SK-N-SH (cell line): ENCODE measurements at regions not wholly inside any gene's neighbourhood (a gene's known extent, or its start where the extent isn't known, plus 50 kb on each side); places are given as distances from the start of the nearest gene placed in this dataset.

Experiments
- CTCF ChIA-PET: fragments of 300-600, 350-600 bp; formaldehyde crosslinking; extraction: SDS; loops from one replicate; lab custom pipeline; 2021; lab: Yijun Ruan, JAX
- POLR2A ChIA-PET: fragments of 350-600 bp; sonication (Branson Sonifier 250); formaldehyde crosslinking; extraction: SDS; loops from one replicate; lab custom pipeline; 2020; ENCODE audit warnings: antibody characterized with exemption, inconsistent platforms; lab: Yijun Ruan, JAX
- DNase-seq: peaks from one replicate; pipeline ENCODE4 v3.0.0; 2012
- H2AFZ ChIP-seq: fragments of 200-600 bp; sonication (generic); 2 replicates; pipeline ENCODE4 v1.8.1; 2016; ENCODE audit warnings: antibody characterized with exemption, mild to moderate bottlenecking, low read depth
- H3F3A ChIP-seq: fragments of 200-600 bp; sonication (generic); replicated peaks from 2 replicates; pipeline ENCODE3; 2016; ENCODE audit warnings: antibody characterized with exemption, mild to moderate bottlenecking; ENCODE audit not compliant: insufficient read depth
- H3K27ac ChIP-seq, 2 experiments: fragments of 200-500 bp in 1 of 2; fragments of 200-600 bp in 1 of 2; sonication (Bioruptor generic) in 1 of 2; sonication (generic), shearing (Covaris generic) in 1 of 2; 2 replicates each; pipeline versions ENCODE4 v1.5.1 to v1.6.1; 2014 to 2016; ENCODE audit warnings: low read depth in 2 of 2, inconsistent platforms in 1 of 2, low read length in 1 of 2, mild to moderate bottlenecking in 1 of 2, mixed read lengths in 1 of 2
- H3K27me3 ChIP-seq: fragments of 200-600 bp; sonication (generic), shearing (Covaris generic); 2 replicates; pipeline ENCODE4 v1.6.1; 2016; ENCODE audit warnings: mixed run types; ENCODE audit not compliant: insufficient read depth
- H3K36me3 ChIP-seq, 2 experiments: fragments of 200-500 bp in 1 of 2; fragments of 200-600 bp in 1 of 2; sonication (Bioruptor generic) in 1 of 2; sonication (generic) in 1 of 2; replicated peaks in 1 of 2; 2 replicates each; pipeline versions ENCODE3 to v1.5.1; 2014 to 2016; ENCODE audit warnings: low read length in 1 of 2, mild to moderate bottlenecking in 1 of 2; ENCODE audit not compliant: insufficient read depth in 2 of 2, control insufficient read depth in 1 of 2
- H3K4me1 ChIP-seq, 2 experiments: fragments of 200-500 bp in 1 of 2; fragments of 200-600 bp in 1 of 2; sonication (Bioruptor generic) in 1 of 2; sonication (generic), shearing (Covaris generic) in 1 of 2; 2 replicates each; pipeline versions ENCODE4 v1.5.1 to v1.6.1; 2014 to 2016; ENCODE audit warnings: low read depth in 1 of 2, low read length in 1 of 2, mixed run types in 1 of 2; ENCODE audit not compliant: insufficient read depth in 2 of 2, control insufficient read depth in 1 of 2
- H3K4me2 ChIP-seq: fragments of 200-600 bp; sonication (generic), shearing (Covaris generic); 2 replicates; pipeline ENCODE4 v1.6.1; 2017; ENCODE audit warnings: mixed run types
- H3K4me3 ChIP-seq, 2 experiments: fragments of 200-500 bp in 1 of 2; fragments of 200-600 bp in 1 of 2; sonication (Bioruptor generic) in 1 of 2; sonication (generic), shearing (Covaris generic) in 1 of 2; 2 replicates each; pipeline versions ENCODE4 v1.5.1 to v1.8.1; 2014 to 2016; ENCODE audit warnings: low read depth in 2 of 2, inconsistent platforms in 1 of 2, low read length in 1 of 2, mild to moderate bottlenecking in 1 of 2, mixed read lengths in 1 of 2, moderate library complexity in 1 of 2
- H3K79me2 ChIP-seq: fragments of 200-600 bp; sonication (generic); 2 replicates; pipeline ENCODE4 v1.8.1; 2017; ENCODE audit warnings: mild to moderate bottlenecking; ENCODE audit not compliant: insufficient read depth
- H3K9ac ChIP-seq: fragments of 200-600 bp; sonication (generic); 2 replicates; pipeline ENCODE4 v1.6.1; 2017; ENCODE audit warnings: mixed run types
- H3K9me2 ChIP-seq: fragments of 200-600 bp; sonication (generic); 2 replicates; pipeline ENCODE4 v1.6.1; 2017; ENCODE audit warnings: mixed run types
- H3K9me3 ChIP-seq: fragments of 200-600 bp; sonication (generic); 2 replicates; pipeline ENCODE4 v1.6.1; 2017; ENCODE audit warnings: mixed run types, mild to moderate bottlenecking, moderate library complexity
- H4K20me1 ChIP-seq: fragments of 200-600 bp; sonication (generic); 2 replicates; pipeline ENCODE4 v1.6.1; 2017; ENCODE audit warnings: mild to moderate bottlenecking, mixed run types; ENCODE audit not compliant: insufficient read depth
- CHD2 ChIP-seq: fragments of 150-350 bp; IDR thresholded peaks from 2 replicates; pipeline ENCODE4 v1.6.1; 2018; ENCODE audit warnings: low read length; ENCODE audit not compliant: partially characterized antibody
- EP300 ChIP-seq, 2 experiments: IDR thresholded peaks; 2 replicates each; pipeline versions ENCODE4 v1.4.0 to v1.6.1; 2012; ENCODE audit warnings: borderline replicate concordance in 1 of 2, low read depth in 1 of 2, low read length in 1 of 2
- FOSL2 ChIP-seq: IDR thresholded peaks from 2 replicates; pipeline ENCODE4 v1.4.0; 2012; ENCODE audit warnings: low read depth, mild to moderate bottlenecking, moderate library complexity, borderline replicate concordance
- FOXJ3 ChIP-seq: sonication (generic); formaldehyde crosslinking; IDR thresholded peaks from 2 replicates; pipeline ENCODE4 v1.5.1; 2020; ENCODE audit warnings: mild to moderate bottlenecking, missing genetic modification reagents
- IRF3 ChIP-seq: fragments of 150-350 bp; IDR thresholded peaks from 2 replicates; pipeline ENCODE4 v1.6.1; 2016; ENCODE audit warnings: mild to moderate bottlenecking, low read depth, low read length
- JUND ChIP-seq: IDR thresholded peaks from 2 replicates; pipeline ENCODE4 v1.4.0; 2012
- MAX ChIP-seq: IDR thresholded peaks from 2 replicates; pipeline ENCODE4 v1.4.0; 2012; ENCODE audit warnings: low read depth
- MXI1 ChIP-seq: IDR thresholded peaks from 2 replicates; pipeline ENCODE4 v1.6.1; 2012; ENCODE audit warnings: mild to moderate bottlenecking, low read depth, low read length, improper control_type of control experiment
- NRF1 ChIP-seq: IDR thresholded peaks from 2 replicates; pipeline ENCODE4 v1.6.1; 2012; ENCODE audit warnings: low read depth, mild to moderate bottlenecking, low read length
- POLR2AphosphoS5 ChIP-seq: IDR thresholded peaks from 2 replicates; pipeline ENCODE4 v1.6.1; 2012; ENCODE audit warnings: low read depth, low read length
- RAD21 ChIP-seq: IDR thresholded peaks from 2 replicates; pipeline ENCODE4 v1.6.1; 2012; ENCODE audit warnings: mild to moderate bottlenecking, low read length
- RCOR1 ChIP-seq: fragments of 150-350 bp; IDR thresholded peaks from 2 replicates; pipeline ENCODE4 v1.6.1; 2017; ENCODE audit warnings: antibody characterized with exemption, low read length
- REST ChIP-seq: IDR thresholded peaks from 2 replicates; pipeline ENCODE4 v1.6.1; 2012; ENCODE audit warnings: mild to moderate bottlenecking, low read depth, low read length, moderate library complexity
- TAF1 ChIP-seq: IDR thresholded peaks from 2 replicates; pipeline ENCODE4 v1.6.1; 2012; ENCODE audit warnings: low read depth, mild to moderate bottlenecking, low read length, moderate library complexity, borderline replicate concordance
- TCF12 ChIP-seq: IDR thresholded peaks from 2 replicates; pipeline ENCODE4 v1.4.0; 2012
- YY1 ChIP-seq: IDR thresholded peaks from 2 replicates; pipeline ENCODE4 v1.4.0; 2012; ENCODE audit warnings: low read depth, mild to moderate bottlenecking
- WGBS: methylation state at CpG from one replicate; pipeline ENCODE4 v1.1.6; 2017; ENCODE audit warnings: low lambda C conversion rate; 5-methylcytosine and 5-hydroxymethylcytosine counted together
- TF ChIP-seq, protein P1 (sequence below): fragments of 150-350 bp; IDR thresholded peaks from 2 replicates; pipeline ENCODE4 v1.6.1; 2017; ENCODE audit warnings: antibody characterized with exemption, low read length, low read depth, borderline replicate concordance
- TF ChIP-seq, protein P2 (sequence below): IDR thresholded peaks from 2 replicates; pipeline ENCODE4 v1.4.0; 2012; ENCODE audit warnings: low read depth, borderline replicate concordance

GRCh38 chr1:87781554-87781953 is 452.9 kb downstream of the LMO4 start:
- Histone ChIP-seq H4K20me1 (no peaks in the 10 kb centered on the region), H2AFZ (no peak overlapping the region), H3K9me2 (no peaks in the 10 kb centered on the region), H3K27ac (no peak overlapping the region), H3K4me1 (no peaks in the 10 kb centered on the region), H3K4me3 (no peak overlapping the region), H3K79me2 (no peaks in the 10 kb centered on the region), H3K9ac (no peak overlapping the region), H3K9me3 (no peaks in the 10 kb centered on the region), H3F3A (no peaks in the 10 kb centered on the region), H3K36me3 (no peaks in the 10 kb centered on the region), H3K27me3 (no peaks in the 10 kb centered on the region), H3K4me2 (no peak overlapping the region)
- POLR2A ChIA-PET: no interaction called here
- TF ChIP-seq, protein P1, sequence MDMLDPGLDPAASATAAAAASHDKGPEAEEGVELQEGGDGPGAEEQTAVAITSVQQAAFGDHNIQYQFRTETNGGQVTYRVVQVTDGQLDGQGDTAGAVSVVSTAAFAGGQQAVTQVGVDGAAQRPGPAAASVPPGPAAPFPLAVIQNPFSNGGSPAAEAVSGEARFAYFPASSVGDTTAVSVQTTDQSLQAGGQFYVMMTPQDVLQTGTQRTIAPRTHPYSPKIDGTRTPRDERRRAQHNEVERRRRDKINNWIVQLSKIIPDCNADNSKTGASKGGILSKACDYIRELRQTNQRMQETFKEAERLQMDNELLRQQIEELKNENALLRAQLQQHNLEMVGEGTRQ: no peak
- TF ChIP-seq EP300 (IDR thresholded peaks at IDR 0.05; ENCODE audit: borderline replicate concordance in 1 of 2, low read depth in 1 of 2, low read length in 1 of 2) (no peak), FOXJ3 (CRISPR knock-in tag) (no peak), MAX (no peak), FOSL2 (no peak), YY1 (no peak), TAF1 (no peak), MXI1 (no peak), CHD2 (no peak), POLR2AphosphoS5 (no peak), TCF12 (no peak), RAD21 (no peak), IRF3 (no peak), REST (no peak), RCOR1 (no peak), JUND (no peak), NRF1 (no peak)
- TF ChIP-seq, protein P2, sequence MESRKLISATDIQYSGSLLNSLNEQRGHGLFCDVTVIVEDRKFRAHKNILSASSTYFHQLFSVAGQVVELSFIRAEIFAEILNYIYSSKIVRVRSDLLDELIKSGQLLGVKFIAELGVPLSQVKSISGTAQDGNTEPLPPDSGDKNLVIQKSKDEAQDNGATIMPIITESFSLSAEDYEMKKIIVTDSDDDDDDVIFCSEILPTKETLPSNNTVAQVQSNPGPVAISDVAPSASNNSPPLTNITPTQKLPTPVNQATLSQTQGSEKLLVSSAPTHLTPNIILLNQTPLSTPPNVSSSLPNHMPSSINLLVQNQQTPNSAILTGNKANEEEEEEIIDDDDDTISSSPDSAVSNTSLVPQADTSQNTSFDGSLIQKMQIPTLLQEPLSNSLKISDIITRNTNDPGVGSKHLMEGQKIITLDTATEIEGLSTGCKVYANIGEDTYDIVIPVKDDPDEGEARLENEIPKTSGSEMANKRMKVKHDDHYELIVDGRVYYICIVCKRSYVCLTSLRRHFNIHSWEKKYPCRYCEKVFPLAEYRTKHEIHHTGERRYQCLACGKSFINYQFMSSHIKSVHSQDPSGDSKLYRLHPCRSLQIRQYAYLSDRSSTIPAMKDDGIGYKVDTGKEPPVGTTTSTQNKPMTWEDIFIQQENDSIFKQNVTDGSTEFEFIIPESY: no peak
- WGBS: 67% methylated on average over 1 of the region's 1 CpG
- CTCF ChIA-PET: no interaction called here
- DNase-seq: no peak
